ENCODE measurements at regions not wholly inside any gene's neighbourhood (a gene's known extent, or its start where the extent isn't known, plus 50 kb on each side); places are given as distances from the start of the nearest gene placed in this dataset.

GRCh38 chr2:38448692-38449410 is 71.8 kb upstream of the ATL2 start:
- FAIRE-seq = no peak

DNA sequence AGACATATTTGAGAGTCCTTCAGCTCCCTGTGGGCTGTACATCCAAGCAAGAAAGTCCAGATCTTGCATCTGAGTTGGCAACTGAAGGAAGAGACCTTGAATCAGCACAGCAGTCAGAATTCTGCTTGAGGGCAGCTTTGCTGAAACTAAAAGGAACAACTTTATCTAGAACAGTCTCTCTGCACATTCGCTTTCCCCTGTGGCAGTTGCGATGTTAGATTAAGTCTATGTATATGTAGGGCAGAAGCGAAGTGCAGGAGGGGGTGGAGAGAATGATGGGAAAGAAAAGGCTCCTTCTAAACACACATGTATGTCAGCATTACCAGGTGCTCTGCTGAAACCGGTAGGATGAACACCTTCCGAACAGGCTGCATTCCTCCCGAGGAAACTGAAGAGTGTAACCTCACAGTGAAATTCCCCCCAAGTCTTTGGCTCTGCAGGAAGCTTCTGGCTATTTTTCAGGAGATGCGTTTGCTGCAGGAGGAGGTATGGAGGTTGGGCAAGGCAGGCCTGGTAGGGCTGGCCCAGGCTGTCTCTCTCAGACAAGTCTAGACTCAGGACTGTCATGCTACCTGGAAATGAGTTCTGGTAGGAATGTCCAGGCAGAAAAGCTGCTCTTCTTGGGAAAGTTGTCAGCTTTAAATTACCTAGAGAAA is 70.0 kb upstream of the ATL2 start:
- no peak for FAIRE-seq

- FAIRE-seq = no peak
Observed at GRCh38 chr2:38446418-38446817, 69.3 kb upstream of the ATL2 start.

- FAIRE-seq = no peak
Observed at GRCh38 chr2:38444247-38444646, 67.2 kb upstream of the ATL2 start.

GRCh38 chr2:38442643-38443541 is 65.8 kb upstream of the ATL2 start:
- FAIRE-seq = no peak

DNA sequence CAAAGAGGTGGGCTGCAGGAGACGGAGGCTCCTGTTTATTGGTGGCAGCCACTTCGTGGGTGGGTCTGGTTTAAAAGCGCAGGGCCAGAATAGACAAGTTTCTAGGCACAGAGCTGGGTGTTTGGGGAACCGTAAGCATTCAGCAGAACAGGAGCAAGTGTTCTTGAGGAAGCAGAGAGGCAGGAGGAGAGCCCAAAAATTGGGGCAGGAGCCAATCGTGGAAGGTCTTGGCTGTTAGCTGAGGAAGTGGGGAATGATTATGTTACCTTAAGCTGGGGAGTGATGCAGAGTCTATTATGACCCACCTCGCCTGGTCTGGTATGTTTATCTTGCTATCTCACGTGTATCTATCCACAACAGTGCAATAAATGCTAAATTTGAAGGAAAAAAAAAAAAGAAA is 64.3 kb upstream of the ATL2 start:
- no peak for FAIRE-seq

- FAIRE-seq = no peak
Observed at GRCh38 chr2:38440655-38441054, 63.6 kb upstream of the ATL2 start.

GRCh38 chr2:38439863-38440262 is 62.8 kb upstream of the ATL2 start:
- no peak for FAIRE-seq

DNA sequence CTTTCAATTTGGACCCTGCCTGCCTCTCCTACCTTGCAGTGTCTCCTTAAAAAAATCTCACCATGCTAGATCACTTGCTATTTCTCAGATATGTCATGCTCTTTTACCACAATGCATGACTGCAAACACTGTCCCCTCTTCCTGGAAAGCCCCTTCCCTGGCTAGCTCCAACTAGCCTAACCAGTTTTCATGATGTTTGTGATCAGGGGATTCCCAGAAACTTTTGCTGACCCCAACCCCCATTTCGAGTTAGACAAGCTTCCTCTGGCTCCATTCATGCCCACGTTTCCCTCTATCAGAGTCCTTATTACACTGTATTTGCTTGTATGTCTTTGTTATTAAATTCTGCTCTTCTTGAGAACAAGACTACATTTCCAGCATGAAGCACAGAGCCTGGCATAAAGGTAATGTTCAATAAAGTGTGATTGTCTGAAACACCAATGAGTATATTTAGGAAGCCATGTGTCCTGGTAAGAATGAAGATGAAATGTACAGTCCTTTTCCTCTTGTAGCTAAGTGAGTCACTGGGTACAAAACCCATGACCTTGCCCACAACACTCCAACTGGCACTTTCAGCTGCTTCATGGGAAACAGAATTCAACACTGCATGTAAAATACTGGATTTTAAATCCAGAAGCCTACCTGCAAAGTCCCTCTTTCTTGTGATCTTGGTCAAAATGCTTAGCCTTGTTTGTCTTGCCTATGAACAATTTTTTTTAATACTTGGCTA is 62.0 kb upstream of the ATL2 start:
- FAIRE-seq = no peak

GRCh38 chr2:38438133-38438882 is 61.2 kb upstream of the ATL2 start:
- FAIRE-seq = no peak

DNA sequence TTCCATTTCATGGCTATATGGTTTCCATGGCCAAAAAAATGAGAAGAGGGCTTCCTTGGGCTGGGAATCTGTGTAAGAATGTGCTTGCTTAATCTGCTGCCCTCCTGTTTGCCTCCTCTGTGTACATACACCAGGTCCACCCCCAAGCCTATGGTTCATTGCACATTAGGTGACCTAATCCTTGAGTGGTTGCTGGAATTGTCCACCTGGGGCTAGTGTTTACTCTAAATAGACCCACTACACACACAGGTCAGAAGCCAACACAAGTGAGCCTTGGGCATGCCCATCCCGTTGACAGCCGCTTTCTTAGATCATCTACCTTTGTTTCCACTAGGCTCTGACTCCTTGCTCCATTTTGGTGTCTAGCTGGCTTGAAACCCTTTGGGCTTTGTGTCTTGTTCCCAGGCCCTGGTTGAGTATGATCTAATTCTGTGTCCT is 59.2 kb upstream of the ATL2 start:
- FAIRE-seq = no peak

- FAIRE-seq = no peak
Observed at GRCh38 chr2:38435775-38436174, 58.7 kb upstream of the ATL2 start.

DNA sequence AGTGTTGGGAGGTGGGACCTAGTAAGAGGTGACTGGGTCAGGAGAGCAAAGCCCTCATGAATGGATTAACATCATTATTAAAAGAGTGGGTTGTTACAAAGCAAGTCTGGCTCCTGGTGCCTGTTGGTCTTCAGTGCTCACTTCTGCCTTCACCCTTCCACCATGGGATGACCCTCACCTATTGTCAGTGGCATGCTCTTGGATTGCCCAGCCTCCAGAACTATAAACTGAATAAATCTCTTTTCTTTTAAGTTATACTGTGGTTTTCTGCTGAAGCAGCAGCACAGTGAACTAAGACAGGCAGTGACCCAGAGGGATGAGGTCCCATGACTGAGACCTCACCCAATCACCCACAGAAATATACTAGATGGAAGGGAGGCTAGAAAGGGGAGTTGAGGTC is 57.5 kb upstream of the ATL2 start:
- no peak for FAIRE-seq

DNA sequence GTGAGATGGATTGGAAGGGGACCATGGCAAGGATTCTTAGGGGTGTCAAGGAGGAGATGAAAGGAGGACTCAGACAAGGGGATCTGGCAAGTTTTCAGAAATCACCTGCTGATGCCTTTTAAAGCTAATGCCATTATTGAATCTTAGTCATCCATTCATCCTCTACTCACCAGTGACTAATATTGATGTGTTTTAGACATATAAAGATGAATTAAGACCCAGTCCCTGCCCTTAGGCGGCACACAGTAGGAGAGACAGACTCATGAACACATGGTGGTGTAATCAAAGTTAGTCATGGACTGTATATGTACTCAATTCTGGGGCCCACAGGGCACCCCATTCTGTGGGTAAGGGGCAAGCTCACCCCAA is 56.5 kb upstream of the ATL2 start:
- FAIRE-seq = no peak

- no peak for FAIRE-seq
Observed at GRCh38 chr2:38432820-38433606, 55.9 kb upstream of the ATL2 start.

GRCh38 chr2:38430597-38431207 is 53.6 kb upstream of the ATL2 start:
- FAIRE-seq = no peak

DNA sequence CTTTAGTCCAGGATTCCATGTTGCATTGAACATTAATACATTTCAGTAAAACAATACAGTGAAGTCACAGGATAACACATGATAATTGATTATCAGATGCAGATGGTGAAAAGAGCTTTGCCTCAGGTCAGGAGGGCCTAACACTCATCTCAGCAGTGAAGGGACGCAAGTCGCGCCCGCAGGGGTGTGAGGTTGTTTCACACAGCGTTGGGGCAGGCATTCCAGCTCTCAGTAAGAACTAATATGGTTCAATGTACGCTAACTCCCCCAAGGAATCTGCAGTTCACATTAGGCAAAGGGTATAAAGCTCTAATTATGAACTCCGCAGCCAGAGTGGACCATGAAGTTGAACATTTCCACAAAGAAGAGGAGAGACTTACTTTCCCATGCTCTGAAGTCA is 53.1 kb upstream of the ATL2 start:
- no peak for FAIRE-seq

- no peak for FAIRE-seq
Observed at GRCh38 chr2:38427936-38428335, 50.9 kb upstream of the ATL2 start.

DNA sequence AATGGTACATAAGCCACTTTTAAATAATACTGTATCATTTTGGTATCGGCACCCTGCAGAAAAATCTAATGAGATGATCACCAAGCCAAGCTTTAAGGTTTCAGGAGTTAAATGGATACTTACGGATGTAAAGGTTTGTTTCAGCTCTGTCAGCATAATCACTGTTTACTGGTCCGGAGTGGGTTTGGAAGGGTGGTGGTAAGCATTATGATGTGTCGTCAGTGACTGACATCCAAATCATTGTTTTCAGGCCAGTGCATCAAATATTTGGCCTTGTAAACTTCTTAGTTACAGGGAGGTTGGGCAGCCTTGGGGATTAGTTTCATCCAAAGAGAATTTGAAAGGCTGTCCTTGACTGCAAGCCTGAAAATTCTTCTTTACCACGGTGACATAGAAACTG is 50.0 kb upstream of the ATL2 start:
- FAIRE-seq = no peak

Data from islet of Langerhans (tissue), 1 donor.